H1 (cell line): ENCODE measurements at regions not wholly inside any gene's neighbourhood (a gene's known extent, or its start where the extent isn't known, plus 50 kb on each side); places are given as distances from the start of the nearest gene placed in this dataset.

Experiments
- CTCF ChIA-PET: fragments of 300-600 bp; sonication (Branson Sonifier 250); formaldehyde crosslinking; loops from one replicate; lab custom pipeline; 2021; ENCODE audit not compliant: partially characterized antibody; lab: Charles Lee
- POLR2A ChIA-PET: fragments of 300-600 bp; sonication (Branson Sonifier 250); formaldehyde crosslinking; loops from one replicate; lab custom pipeline; 2021; ENCODE audit warnings: inconsistent platforms; ENCODE audit not compliant: partially characterized antibody; lab: Charles Lee
- DNase-seq, 2 experiments: peaks; one replicate each; pipeline versions ENCODE4 v3.0.0 to v3.0.0-alpha.2; 2010 to 2022; ENCODE audit warnings: low spot score in 2 of 2, low read depth in 1 of 2, mixed read lengths in 1 of 2
- FAIRE-seq: peaks from 2 replicates; lab custom pipeline; 2011; peaks lifted over from hg19 to GRCh38; lab: Jason Lieb, UNC
- H2AFZ ChIP-seq: 2 replicates; pipeline ENCODE4 v1.8.1; 2012; ENCODE audit warnings: low read length, inconsistent platforms
- H2AK5ac ChIP-seq: 2 replicates; pipeline ENCODE4 v1.6.1; 2013; ENCODE audit warnings: low read depth, low read length
- H2BK120ac ChIP-seq: replicated peaks from 2 replicates; pipeline ENCODE3; 2013; ENCODE audit warnings: low read depth, low read length, inconsistent platforms
- H2BK12ac ChIP-seq: 2 replicates; pipeline ENCODE4 v1.6.1; 2013; ENCODE audit warnings: low read depth, low read length
- H2BK15ac ChIP-seq: 2 replicates; pipeline ENCODE4 v1.6.1; 2013; ENCODE audit warnings: low read length
- H2BK20ac ChIP-seq: 2 replicates; pipeline ENCODE4 v1.6.1; 2013; ENCODE audit warnings: low read length
- H2BK5ac ChIP-seq: 2 replicates; pipeline ENCODE4 v1.6.1; 2013; ENCODE audit warnings: low read depth, low read length
- H3K14ac ChIP-seq: 2 replicates; pipeline ENCODE4 v1.6.1; 2013; ENCODE audit warnings: inconsistent platforms; ENCODE audit not compliant: insufficient read length
- H3K18ac ChIP-seq: 2 replicates; pipeline ENCODE4 v1.6.1; 2013; ENCODE audit warnings: low read length; ENCODE audit errors: extremely low read depth
- H3K23ac ChIP-seq: 2 replicates; pipeline ENCODE4 v1.6.1; 2013; ENCODE audit warnings: inconsistent platforms; ENCODE audit not compliant: insufficient read length
- H3K23me2 ChIP-seq: 2 replicates; pipeline ENCODE4 v1.6.1; 2013; ENCODE audit warnings: low read depth, low read length
- H3K27ac ChIP-seq: 2 replicates; pipeline ENCODE4 v1.6.1; 2011; ENCODE audit warnings: low read depth, low read length, inconsistent platforms
- H3K27me3 ChIP-seq, 4 experiments: replicated peaks in 1 of 4; 1 replicate in 1 of 4; 2 replicates in 3 of 4; pipeline versions ENCODE4 v1.6.1 to v1.8.1; 2011 to 2013; ENCODE audit warnings: low read length in 3 of 4, mild to moderate bottlenecking in 3 of 4, inconsistent platforms in 2 of 4, mixed read lengths in 2 of 4, moderate library complexity in 1 of 4; ENCODE audit not compliant: control insufficient read depth in 3 of 4, insufficient read depth in 3 of 4; ENCODE audit errors: extremely low read depth in 1 of 4
- H3K36me3 ChIP-seq, 4 experiments: 2 replicates each; pipeline versions ENCODE4 v1.6.1 to v1.8.1; 2011 to 2013; ENCODE audit warnings: mild to moderate bottlenecking in 4 of 4, low read length in 3 of 4, moderate library complexity in 2 of 4, control low read depth in 1 of 4, inconsistent platforms in 1 of 4; ENCODE audit not compliant: insufficient read depth in 4 of 4, control insufficient read depth in 2 of 4
- H3K4ac ChIP-seq: replicated peaks from 2 replicates; pipeline ENCODE3; 2013; ENCODE audit warnings: low read length, low read depth, mixed read lengths, inconsistent platforms; ENCODE audit not compliant: insufficient read length
- H3K4me1 ChIP-seq, 4 experiments: replicated peaks in 1 of 4; 1 replicate in 1 of 4; 2 replicates in 3 of 4; pipeline versions ENCODE4 v1.6.1 to v1.8.1; 2011 to 2013; ENCODE audit warnings: low read length in 3 of 4, inconsistent platforms in 2 of 4, mixed read lengths in 1 of 4; ENCODE audit not compliant: insufficient read depth in 4 of 4, control insufficient read depth in 3 of 4
- H3K4me2 ChIP-seq, 2 experiments: 2 replicates each; pipeline versions ENCODE4 v1.6.1 to v1.8.1; 2011 to 2013; ENCODE audit warnings: low read depth in 2 of 2, low read length in 2 of 2, control low read depth in 1 of 2, inconsistent platforms in 1 of 2, mild to moderate bottlenecking in 1 of 2; ENCODE audit not compliant: insufficient read depth in 1 of 2
- H3K4me3 ChIP-seq, 4 experiments: fragments of 200-600, 300-600 bp in 1 of 4; sonication (generic), shearing (Covaris generic), sonication (Bioruptor Twin) in 1 of 4; 2 replicates each; pipeline versions ENCODE4 v1.5.1 to v1.8.1; 2011 to 2016; ENCODE audit warnings: low read length in 4 of 4, low read depth in 3 of 4, control low read depth in 2 of 4, inconsistent platforms in 2 of 4, mild to moderate bottlenecking in 2 of 4, mixed read lengths in 1 of 4, moderate library complexity in 1 of 4; ENCODE audit not compliant: insufficient read depth in 2 of 4; ENCODE audit errors: extremely low read depth in 1 of 4
- H3K56ac ChIP-seq: replicated peaks from 2 replicates; pipeline ENCODE3; 2013; ENCODE audit warnings: low read depth, mild to moderate bottlenecking, mixed read lengths, low read length, inconsistent platforms; ENCODE audit not compliant: insufficient read length
- H3K79me1 ChIP-seq: 2 replicates; pipeline ENCODE4 v1.6.1; 2013; ENCODE audit warnings: low read depth, low read length, control low read depth
- H3K79me2 ChIP-seq, 2 experiments: 2 replicates each; pipeline versions ENCODE4 v1.6.1 to v1.8.1; 2012 to 2013; ENCODE audit warnings: low read length in 2 of 2, mild to moderate bottlenecking in 2 of 2, inconsistent platforms in 1 of 2; ENCODE audit not compliant: insufficient read depth in 2 of 2, control insufficient read depth in 1 of 2
- H3K9ac ChIP-seq, 4 experiments: replicated peaks in 1 of 4; 1 replicate in 1 of 4; 2 replicates in 3 of 4; pipeline versions ENCODE4 v1.6.1 to v1.8.1; 2011 to 2013; ENCODE audit warnings: low read depth in 3 of 4, low read length in 3 of 4, control low read depth in 2 of 4, mild to moderate bottlenecking in 2 of 4, moderate library complexity in 2 of 4, inconsistent platforms in 1 of 4; ENCODE audit errors: extremely low read depth in 1 of 4
- H3K9me3 ChIP-seq, 2 experiments: 2 replicates each; pipeline versions ENCODE4 v1.6.1 to v1.8.1; 2012 to 2013; ENCODE audit warnings: mild to moderate bottlenecking in 2 of 2, moderate library complexity in 2 of 2, control low read depth in 1 of 2, inconsistent platforms in 1 of 2, low read depth in 1 of 2, low read length in 1 of 2, mixed read lengths in 1 of 2; ENCODE audit not compliant: insufficient read depth in 2 of 2
- H4K20me1 ChIP-seq, 2 experiments: replicated peaks in 1 of 2; 2 replicates each; pipeline versions ENCODE3 to v1.8.1; 2011 to 2013; ENCODE audit warnings: inconsistent platforms in 2 of 2, low read length in 2 of 2, mild to moderate bottlenecking in 1 of 2; ENCODE audit not compliant: insufficient read depth in 2 of 2, control insufficient read depth in 1 of 2
- H4K5ac ChIP-seq: 2 replicates; pipeline ENCODE4 v1.6.1; 2013; ENCODE audit warnings: low read length, low read depth, mixed read lengths, inconsistent platforms; ENCODE audit not compliant: insufficient read length
- H4K8ac ChIP-seq: 2 replicates; pipeline ENCODE4 v1.8.0; 2013; ENCODE audit warnings: mild to moderate bottlenecking, moderate library complexity, low read length, inconsistent platforms; ENCODE audit not compliant: insufficient read depth; ENCODE audit errors: extremely low read depth
- H4K91ac ChIP-seq: replicated peaks from 2 replicates; pipeline ENCODE3; 2013; ENCODE audit warnings: low read length, mixed read lengths, inconsistent platforms; ENCODE audit not compliant: insufficient read length
- CBX5 ChIP-seq: fragments of 300-800, 300-1000 bp; sonication (generic); IDR thresholded peaks from 2 replicates; pipeline ENCODE4 v1.7.1; 2016; ENCODE audit warnings: antibody characterized with exemption, low read length, low read depth
- WGBS, 2 experiments: shearing (Covaris generic) in 1 of 2; methylation state at CpG; one replicate each; pipeline versions ENCODE4 v1.1.6 to v1.1.7; 2013 to 2015; ENCODE audit warnings: low lambda C conversion rate in 2 of 2, mixed read lengths in 2 of 2, inconsistent platforms in 1 of 2, low coverage in 1 of 2, missing lambda C conversion rate in 1 of 2; ENCODE audit not compliant: insufficient replicate concordance in 2 of 2, insufficient coverage in 1 of 2, insufficient read length in 1 of 2; ENCODE audit errors: extremely low coverage in 1 of 2, missing lambda C conversion rate in 1 of 2; 5-methylcytosine and 5-hydroxymethylcytosine counted together

DNA sequence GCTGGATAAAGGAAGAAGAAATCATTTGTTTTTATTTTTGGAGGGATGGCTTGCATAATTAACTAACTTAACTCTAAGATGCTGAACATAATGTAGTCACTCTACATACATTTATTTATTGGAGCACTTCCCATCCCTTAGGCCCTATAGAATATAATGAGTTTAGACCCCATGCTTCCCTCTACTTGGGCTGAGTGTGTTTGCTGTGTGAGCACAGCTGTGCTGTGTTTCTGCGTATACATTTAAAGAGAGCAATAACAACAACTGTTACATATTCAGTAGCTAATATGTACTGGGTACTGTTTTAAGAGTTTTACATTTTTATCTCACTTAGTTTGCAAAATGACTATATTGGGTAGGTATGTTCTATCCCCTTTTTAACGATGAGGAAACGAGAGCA, 736.6 kb upstream of the NRSN1 start:
- no peaks in the 10 kb centered on the region for H3K79me1 ChIP-seq
- no peaks in the 10 kb centered on the region for H3K27me3 ChIP-seq
- no peak overlapping the region for H2AFZ ChIP-seq
- H3K56ac ChIP-seq: no peak overlapping the region
- H3K9me3 ChIP-seq: no peaks in the 10 kb centered on the region
- no peak overlapping the region for H3K14ac ChIP-seq
- H3K4me3 ChIP-seq: no peak overlapping the region
- H2BK120ac ChIP-seq: no peak overlapping the region
- ChIA-PET POLR2A (no interaction called here), CTCF (no interaction called here)
- H4K20me1 ChIP-seq: no peaks in the 10 kb centered on the region
- no peak overlapping the region for H2BK5ac ChIP-seq
- H4K91ac ChIP-seq: no peak overlapping the region
- no peak overlapping the region for H4K8ac ChIP-seq
- no peak overlapping the region for H2AK5ac ChIP-seq
- H3K27ac ChIP-seq: no peak overlapping the region
- FAIRE-seq (no peak), DNase-seq (no peak)
- H2BK20ac ChIP-seq: no peak overlapping the region
- H3K18ac ChIP-seq: no peak overlapping the region
- WGBS, 2 experiments: 92% methylated on average over 3 of the region's 3 CpGs; no CpG with 5 or more reads in 1 of the 2 experiments
- H3K36me3 ChIP-seq: no peaks in the 10 kb centered on the region
- H3K23ac ChIP-seq: no peak overlapping the region
- no peak for TF ChIP-seq CBX5
- H2BK12ac ChIP-seq: no peak overlapping the region
- H3K9ac ChIP-seq: no peak overlapping the region
- no peak overlapping the region for H3K4me2 ChIP-seq
- no peaks in the 10 kb centered on the region for H3K4me1 ChIP-seq
- H3K4ac ChIP-seq: no peak overlapping the region
- H3K79me2 ChIP-seq: no peaks in the 10 kb centered on the region
- no peak overlapping the region for H2BK15ac ChIP-seq
- H3K23me2 ChIP-seq: no peaks in the 10 kb centered on the region
- no peak overlapping the region for H4K5ac ChIP-seq
